ENCODE measurements at regions not wholly inside any gene's neighbourhood (a gene's known extent, or its start where the extent isn't known, plus 50 kb on each side); places are given as distances from the start of the nearest gene placed in this dataset.
"Not testable (repeated sequence)": the region's sequence is repeated elsewhere in the genome, so short reads cannot be mapped to it uniquely, and the experiment has no call there.

GRCh38 chr16:21525029-21525895, 74.1 kb upstream of the METTL9 start:
- FAIRE-seq, result not testable (repeated sequence)

GRCh38 chr16:21525956-21526922, 73.1 kb upstream of the METTL9 start:
- H3K9me3 ChIP-seq (ENCODE audit: control insufficient read depth, low read depth, low read length); H4K20me1 ChIP-seq (ENCODE audit: control insufficient read depth, extremely low read depth, insufficient read depth, low read length); H3K4me2 ChIP-seq (ENCODE audit: control insufficient read depth, extremely low read depth, insufficient read depth, low read depth, low read length); DNase-seq (ENCODE audit: low read depth, low spot score); H2AFZ ChIP-seq (ENCODE audit: control insufficient read depth, low read length); H3K79me2 ChIP-seq (ENCODE audit: control insufficient read depth, insufficient read depth, low read length); H3K4me3 ChIP-seq (ENCODE audit: control insufficient read depth in 2 of 3, extremely low read depth in 1 of 3, insufficient read depth in 2 of 3, low read depth in 1 of 3, low read length in 3 of 3); H3K4me1 ChIP-seq (ENCODE audit: control insufficient read depth, extremely low read depth, insufficient read depth, low read length); H3K9ac ChIP-seq (ENCODE audit: control insufficient read depth, extremely low read depth, insufficient read depth, low read length); FAIRE-seq; H3K9me1 ChIP-seq (ENCODE audit: control insufficient read depth, extremely low read depth, insufficient read depth, low read length); H3K36me3 ChIP-seq (ENCODE audit: control insufficient read depth in 2 of 2, extremely low read depth in 1 of 2, insufficient read depth in 2 of 2, low read length in 2 of 2); dilution Hi-C loops (cut with MboI; ENCODE audit: extremely low pct_ligation_motif_present, low sequenced_read_pairs); H3K27ac ChIP-seq (ENCODE audit: control insufficient read depth, insufficient read depth, low read length): not testable (repeated sequence)
- peaks cover 14% of the 10 kb centered on the region for H3K27me3 ChIP-seq (ENCODE audit: control insufficient read depth, extremely low read depth, insufficient read depth, low read length)

More at GRCh38 chr16:21525029-21525895, 74.1 kb upstream of the METTL9 start:
- dilution Hi-C loops (cut with MboI; ENCODE audit: extremely low pct_ligation_motif_present, low sequenced_read_pairs); H2AFZ ChIP-seq (ENCODE audit: control insufficient read depth, low read length); H4K20me1 ChIP-seq (ENCODE audit: control insufficient read depth, extremely low read depth, insufficient read depth, low read length); H3K4me3 ChIP-seq (ENCODE audit: control insufficient read depth in 2 of 3, extremely low read depth in 1 of 3, insufficient read depth in 2 of 3, low read depth in 1 of 3, low read length in 3 of 3); H3K27ac ChIP-seq (ENCODE audit: control insufficient read depth, insufficient read depth, low read length); H3K9me1 ChIP-seq (ENCODE audit: control insufficient read depth, extremely low read depth, insufficient read depth, low read length); H3K4me1 ChIP-seq (ENCODE audit: control insufficient read depth, extremely low read depth, insufficient read depth, low read length); H3K9ac ChIP-seq (ENCODE audit: control insufficient read depth, extremely low read depth, insufficient read depth, low read length); H3K36me3 ChIP-seq (ENCODE audit: control insufficient read depth in 2 of 2, extremely low read depth in 1 of 2, insufficient read depth in 2 of 2, low read length in 2 of 2); H3K9me3 ChIP-seq (ENCODE audit: control insufficient read depth, low read depth, low read length); H3K79me2 ChIP-seq (ENCODE audit: control insufficient read depth, insufficient read depth, low read length); DNase-seq (ENCODE audit: low read depth, low spot score); H3K4me2 ChIP-seq (ENCODE audit: control insufficient read depth, extremely low read depth, insufficient read depth, low read depth, low read length): not testable (repeated sequence)
- peaks cover 14% of the 10 kb centered on the region for H3K27me3 ChIP-seq (ENCODE audit: control insufficient read depth, extremely low read depth, insufficient read depth, low read length)
